ENCODE measurements at regions not wholly inside any gene's neighbourhood (a gene's known extent, or its start where the extent isn't known, plus 50 kb on each side); places are given as distances from the start of the nearest gene placed in this dataset.

DNA sequence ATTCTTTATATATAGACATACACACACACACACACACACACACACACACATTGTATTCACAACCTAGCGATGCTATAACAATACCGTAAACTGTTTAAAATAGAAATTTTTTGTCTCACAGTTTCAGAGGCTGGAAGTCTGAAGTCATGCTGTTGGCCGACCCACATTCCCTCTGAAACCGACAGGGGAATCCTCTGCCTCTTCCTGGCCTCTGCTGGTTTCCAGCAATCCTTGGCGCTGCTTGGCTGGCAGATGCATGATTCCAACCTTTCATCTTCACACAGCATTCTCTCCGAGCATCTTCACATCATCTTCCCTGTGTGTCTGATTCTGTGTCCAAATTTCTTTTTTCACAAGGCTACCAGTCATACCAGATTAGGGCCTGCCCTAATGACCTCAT, 94.8 kb downstream of the CCDC71L start:
- no peak for TF ChIP-seq POLR2A (IDR thresholded peaks at IDR 0.05)
- no peak for TF ChIP-seq CTCF (IDR thresholded peaks at IDR 0.05)

Data from body of pancreas (tissue), 4 donors.